ENCODE measurements at regions not wholly inside any gene's neighbourhood (a gene's known extent, or its start where the extent isn't known, plus 50 kb on each side); places are given as distances from the start of the nearest gene placed in this dataset.

GRCh38 chr4:176608346-176608745 is 184.4 kb downstream of the VEGFC start:
- TF ChIP-seq CTCF (conservative IDR thresholded peaks at IDR 0.05): no peak
- Histone ChIP-seq H3K4me1 (ENCODE audit: control insufficient read depth, insufficient read depth, low read length) (no peaks in the 10 kb centered on the region), H3K27ac (ENCODE audit: low read depth, low read length) (no peak overlapping the region), H3K9ac (ENCODE audit: extremely low read depth, low read length, poor library complexity, severe bottlenecking) (no peak overlapping the region), H3K27me3 (ENCODE audit: control insufficient read depth, insufficient read depth, low read length, poor library complexity, severe bottlenecking) (no peaks in the 10 kb centered on the region), H3K36me3 (ENCODE audit: control insufficient read depth, insufficient read depth, low read length) (no peaks in the 10 kb centered on the region), H3K9me3 (ENCODE audit: control insufficient read depth, low read length) (no peaks in the 10 kb centered on the region), H3K4me3 (ENCODE audit: low read length) (no peak overlapping the region)
- DNase-seq: no peak
- H3K4me1 Mint-ChIP-seq: peaks cover 3% of the 10 kb centered on the region
- WGBS, 2 experiments (ENCODE audit: insufficient coverage in 1 of 2, insufficient read length in 1 of 2): 85 to 100% methylated on average over 2 of the region's 2 CpGs
- H3K27me3 Mint-ChIP-seq (ENCODE audit: insufficient read depth): no peaks in the 10 kb centered on the region
- no peaks in the 10 kb centered on the region for H3K9me3 Mint-ChIP-seq
- no peaks in the 10 kb centered on the region for H3K36me3 Mint-ChIP-seq (ENCODE audit: low read depth)
- H3K27ac Mint-ChIP-seq: no peak overlapping the region
- H3K4me3 Mint-ChIP-seq: no peak overlapping the region

DNA sequence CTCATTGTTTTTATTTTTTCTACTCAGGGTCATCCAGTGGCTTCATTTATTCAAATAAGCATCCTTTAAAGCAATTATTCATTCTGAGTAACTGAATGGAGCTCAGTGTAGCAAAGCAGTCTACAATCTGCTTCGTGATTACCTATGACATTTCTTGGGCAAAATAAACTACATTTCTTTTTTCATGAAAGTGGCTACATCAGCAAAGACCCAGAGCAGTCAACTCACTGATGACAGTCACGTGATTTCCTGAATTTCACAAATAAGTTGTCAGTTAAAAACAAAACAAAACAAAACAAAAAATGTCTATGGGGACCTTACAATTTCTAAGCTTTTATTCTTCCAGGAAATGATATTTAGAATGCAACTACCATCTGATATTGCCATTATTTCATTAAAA is 182.1 kb downstream of the VEGFC start:
- no peak overlapping the region for H3K27ac Mint-ChIP-seq
- WGBS, 2 experiments (ENCODE audit: insufficient coverage in 1 of 2, insufficient read length in 1 of 2): 89% methylated on average over 2 of the region's 2 CpGs; no CpG with 5 or more reads in 1 of the 2 experiments

DNA sequence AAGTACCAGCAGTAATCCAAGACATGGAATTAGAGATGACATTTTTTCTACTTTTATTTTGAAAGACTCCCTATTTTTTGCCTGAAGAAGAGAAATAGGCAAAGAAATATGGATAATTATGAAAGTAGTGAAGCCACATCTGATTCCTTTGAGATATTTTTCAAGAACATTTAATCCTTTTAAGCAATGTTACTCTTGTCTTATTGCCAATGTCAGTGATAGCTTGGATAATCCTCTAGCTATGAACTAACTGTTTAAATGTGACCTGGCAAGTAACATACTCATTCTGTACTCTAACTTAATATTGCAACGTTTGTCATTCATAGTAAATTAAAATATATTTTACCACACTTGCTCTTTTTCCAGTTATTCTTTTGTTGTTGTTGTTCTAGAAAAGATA is 181.3 kb downstream of the VEGFC start:
- no peak for DNase-seq
- no peak overlapping the region for H3K27ac ChIP-seq (ENCODE audit: low read depth, low read length)
- H3K9me3 ChIP-seq (ENCODE audit: control insufficient read depth, low read length): no peaks in the 10 kb centered on the region
- WGBS, 2 experiments (ENCODE audit: insufficient coverage in 1 of 2, insufficient read length in 1 of 2): 100% methylated on average over 1 of the region's 1 CpG; no CpG with 5 or more reads in 1 of the 2 experiments
- TF ChIP-seq CTCF (conservative IDR thresholded peaks at IDR 0.05): no peak
- H3K4me1 ChIP-seq (ENCODE audit: control insufficient read depth, insufficient read depth, low read length): no peaks in the 10 kb centered on the region
- H3K4me1 Mint-ChIP-seq: peaks cover 3% of the 10 kb centered on the region
- no peak overlapping the region for H3K4me3 Mint-ChIP-seq
- H3K27ac Mint-ChIP-seq: no peak overlapping the region
- H3K36me3 ChIP-seq (ENCODE audit: control insufficient read depth, insufficient read depth, low read length): no peaks in the 10 kb centered on the region
- no peaks in the 10 kb centered on the region for H3K27me3 ChIP-seq (ENCODE audit: control insufficient read depth, insufficient read depth, low read length, poor library complexity, severe bottlenecking)
- no peaks in the 10 kb centered on the region for H3K27me3 Mint-ChIP-seq (ENCODE audit: insufficient read depth)
- H3K9ac ChIP-seq (ENCODE audit: extremely low read depth, low read length, poor library complexity, severe bottlenecking): no peak overlapping the region
- H3K9me3 Mint-ChIP-seq: no peaks in the 10 kb centered on the region
- no peaks in the 10 kb centered on the region for H3K36me3 Mint-ChIP-seq (ENCODE audit: low read depth)
- H3K4me3 ChIP-seq (ENCODE audit: low read length): no peak overlapping the region

More for the DNA sequence above, 182.1 kb downstream of the VEGFC start:
- H3K9me3 ChIP-seq (ENCODE audit: control insufficient read depth, low read length): no peaks in the 10 kb centered on the region
- Mint-ChIP-seq H3K4me3 (no peak overlapping the region), H3K9me3 (no peaks in the 10 kb centered on the region), H3K27me3 (ENCODE audit: insufficient read depth) (no peaks in the 10 kb centered on the region), H3K4me1 (peaks cover 3% of the 10 kb centered on the region), H3K36me3 (ENCODE audit: low read depth) (no peaks in the 10 kb centered on the region)
- no peaks in the 10 kb centered on the region for H3K36me3 ChIP-seq (ENCODE audit: control insufficient read depth, insufficient read depth, low read length)
- H3K27me3 ChIP-seq (ENCODE audit: control insufficient read depth, insufficient read depth, low read length, poor library complexity, severe bottlenecking): no peaks in the 10 kb centered on the region
- TF ChIP-seq CTCF (conservative IDR thresholded peaks at IDR 0.05): no peak
- no peak overlapping the region for H3K9ac ChIP-seq (ENCODE audit: extremely low read depth, low read length, poor library complexity, severe bottlenecking)
- no peak overlapping the region for H3K27ac ChIP-seq (ENCODE audit: low read depth, low read length)
- no peak for DNase-seq
- H3K4me1 ChIP-seq (ENCODE audit: control insufficient read depth, insufficient read depth, low read length): no peaks in the 10 kb centered on the region
- H3K4me3 ChIP-seq (ENCODE audit: low read length): no peak overlapping the region
